Ovary (tissue), 3 donors: ENCODE measurements at regions not wholly inside any gene's neighbourhood (a gene's known extent, or its start where the extent isn't known, plus 50 kb on each side); places are given as distances from the start of the nearest gene placed in this dataset.

Source experiments
- EP300 ChIP-seq: sonication (generic); formaldehyde crosslinking; IDR thresholded peaks from one replicate; pipeline ENCODE4 v1.6.1; 2017; ENCODE audit warnings: antibody characterized with exemption
- POLR2A ChIP-seq: fragments of 450-650 bp; IDR thresholded peaks from one replicate; pipeline ENCODE4 v1.6.1; 2017; ENCODE audit warnings: antibody characterized with exemption, mild to moderate bottlenecking, moderate library complexity
- TF ChIP-seq, protein P1 (sequence below), 3 donors: fragments of 450-650 bp in 2 of 3; fragments of 200-600 bp in 1 of 3; IDR thresholded peaks; one replicate each; pipeline versions ENCODE4 v1.5.1 to v1.8.0; 2016 to 2022; ENCODE audit warnings: antibody characterized with exemption in 3 of 3, mild to moderate bottlenecking in 1 of 3
- donor health status: DM: no; HTN: no; CAD: no.

DNA sequence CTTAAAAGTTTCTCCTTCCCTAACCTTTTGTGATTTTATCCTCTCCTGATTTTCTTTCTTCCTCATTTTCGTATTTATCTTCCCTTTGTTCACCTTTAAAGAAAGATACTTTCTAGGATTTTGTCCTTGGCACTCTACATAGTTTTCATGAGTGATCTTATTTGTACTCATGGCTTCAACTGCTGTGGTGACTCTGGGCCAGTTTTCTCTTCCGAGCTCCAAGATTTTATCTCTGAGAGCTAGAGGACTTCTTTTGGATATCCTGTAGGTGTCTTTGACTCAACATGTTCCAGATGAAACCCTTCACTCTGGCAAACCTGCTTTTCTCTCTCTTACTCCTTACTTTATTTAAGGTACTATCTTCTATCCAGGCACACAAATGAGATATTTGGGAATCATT lies 53.7 kb upstream of the MACF1 start:
- TF ChIP-seq, protein P1, sequence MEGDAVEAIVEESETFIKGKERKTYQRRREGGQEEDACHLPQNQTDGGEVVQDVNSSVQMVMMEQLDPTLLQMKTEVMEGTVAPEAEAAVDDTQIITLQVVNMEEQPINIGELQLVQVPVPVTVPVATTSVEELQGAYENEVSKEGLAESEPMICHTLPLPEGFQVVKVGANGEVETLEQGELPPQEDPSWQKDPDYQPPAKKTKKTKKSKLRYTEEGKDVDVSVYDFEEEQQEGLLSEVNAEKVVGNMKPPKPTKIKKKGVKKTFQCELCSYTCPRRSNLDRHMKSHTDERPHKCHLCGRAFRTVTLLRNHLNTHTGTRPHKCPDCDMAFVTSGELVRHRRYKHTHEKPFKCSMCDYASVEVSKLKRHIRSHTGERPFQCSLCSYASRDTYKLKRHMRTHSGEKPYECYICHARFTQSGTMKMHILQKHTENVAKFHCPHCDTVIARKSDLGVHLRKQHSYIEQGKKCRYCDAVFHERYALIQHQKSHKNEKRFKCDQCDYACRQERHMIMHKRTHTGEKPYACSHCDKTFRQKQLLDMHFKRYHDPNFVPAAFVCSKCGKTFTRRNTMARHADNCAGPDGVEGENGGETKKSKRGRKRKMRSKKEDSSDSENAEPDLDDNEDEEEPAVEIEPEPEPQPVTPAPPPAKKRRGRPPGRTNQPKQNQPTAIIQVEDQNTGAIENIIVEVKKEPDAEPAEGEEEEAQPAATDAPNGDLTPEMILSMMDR (IDR thresholded peaks at IDR 0.05): no peak
- TF ChIP-seq EP300: no peak
- no peak for TF ChIP-seq POLR2A
